ENCODE measurements at regions not wholly inside any gene's neighbourhood (a gene's known extent, or its start where the extent isn't known, plus 50 kb on each side); places are given as distances from the start of the nearest gene placed in this dataset.

DNA sequence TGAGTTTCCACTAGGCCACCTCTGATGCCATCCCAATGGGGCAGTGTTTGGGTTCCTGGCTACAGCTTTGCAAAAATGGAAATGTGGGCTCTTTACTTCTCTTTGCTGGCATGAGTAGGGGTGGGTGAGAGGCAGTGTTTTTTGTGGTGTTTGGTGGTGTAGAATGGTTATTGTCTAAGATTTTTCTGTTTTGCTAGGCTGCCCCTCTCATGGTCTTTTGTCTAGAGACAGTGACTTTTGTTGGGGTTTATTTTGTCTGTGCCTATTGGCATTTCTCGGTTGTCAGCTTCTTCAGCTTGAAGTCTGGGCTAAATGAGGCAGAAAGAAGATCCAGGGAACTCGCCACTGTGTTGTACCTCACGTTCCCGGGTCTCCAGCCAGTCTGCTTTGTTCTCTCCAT is 112.1 kb downstream of the CENPF start:
- TF ChIP-seq, protein P1, sequence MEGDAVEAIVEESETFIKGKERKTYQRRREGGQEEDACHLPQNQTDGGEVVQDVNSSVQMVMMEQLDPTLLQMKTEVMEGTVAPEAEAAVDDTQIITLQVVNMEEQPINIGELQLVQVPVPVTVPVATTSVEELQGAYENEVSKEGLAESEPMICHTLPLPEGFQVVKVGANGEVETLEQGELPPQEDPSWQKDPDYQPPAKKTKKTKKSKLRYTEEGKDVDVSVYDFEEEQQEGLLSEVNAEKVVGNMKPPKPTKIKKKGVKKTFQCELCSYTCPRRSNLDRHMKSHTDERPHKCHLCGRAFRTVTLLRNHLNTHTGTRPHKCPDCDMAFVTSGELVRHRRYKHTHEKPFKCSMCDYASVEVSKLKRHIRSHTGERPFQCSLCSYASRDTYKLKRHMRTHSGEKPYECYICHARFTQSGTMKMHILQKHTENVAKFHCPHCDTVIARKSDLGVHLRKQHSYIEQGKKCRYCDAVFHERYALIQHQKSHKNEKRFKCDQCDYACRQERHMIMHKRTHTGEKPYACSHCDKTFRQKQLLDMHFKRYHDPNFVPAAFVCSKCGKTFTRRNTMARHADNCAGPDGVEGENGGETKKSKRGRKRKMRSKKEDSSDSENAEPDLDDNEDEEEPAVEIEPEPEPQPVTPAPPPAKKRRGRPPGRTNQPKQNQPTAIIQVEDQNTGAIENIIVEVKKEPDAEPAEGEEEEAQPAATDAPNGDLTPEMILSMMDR (conservative IDR thresholded peaks at IDR 0.05; ENCODE audit: low read depth, low read length), result no peak
- no peaks in the 10 kb centered on the region for H3K4me1 ChIP-seq (ENCODE audit: low read depth, poor library complexity, severe bottlenecking)
- H3K27me3 ChIP-seq (ENCODE audit: insufficient read depth, low read depth), result no peaks in the 10 kb centered on the region
- H3K4me2 ChIP-seq, result no peak overlapping the region
- H3K4me3 ChIP-seq (IDR thresholded peaks at IDR 0.05; ENCODE audit: insufficient read depth, low read depth, low read length), result no peak overlapping the region
- H3K9ac ChIP-seq, result no peak overlapping the region
- no peaks in the 10 kb centered on the region for H3K36me3 ChIP-seq (ENCODE audit: insufficient read depth)
- no peaks in the 10 kb centered on the region for H3K79me2 ChIP-seq (ENCODE audit: insufficient read depth, low read depth)
- H4K20me1 ChIP-seq (ENCODE audit: insufficient read depth), result no peaks in the 10 kb centered on the region
- no peak overlapping the region for H2AFZ ChIP-seq (ENCODE audit: low read depth)
- no peak overlapping the region for H3K27ac ChIP-seq

DNA sequence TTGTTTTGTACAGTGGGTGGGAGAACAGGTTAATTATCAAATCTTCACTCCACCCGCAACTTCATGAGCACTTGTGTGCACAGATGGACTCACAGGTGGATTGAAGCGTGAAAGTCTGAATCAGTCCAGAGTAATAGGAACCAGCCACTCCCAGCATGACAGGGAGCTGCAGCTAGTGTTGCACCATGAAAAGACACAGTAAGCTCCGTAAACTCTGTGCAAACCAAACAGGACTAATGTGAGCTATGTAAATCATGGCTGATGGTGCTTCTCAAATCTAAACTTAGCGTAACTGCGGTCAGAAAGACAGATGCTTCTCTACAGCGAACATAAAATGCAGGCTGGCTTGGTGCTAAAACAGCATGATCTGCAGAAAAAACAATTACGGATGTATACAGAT is 114.4 kb downstream of the CENPF start:
- Histone ChIP-seq H3K27me3 (ENCODE audit: insufficient read depth, low read depth) (no peaks in the 10 kb centered on the region), H4K20me1 (ENCODE audit: insufficient read depth) (no peaks in the 10 kb centered on the region), H3K79me2 (ENCODE audit: insufficient read depth, low read depth) (no peaks in the 10 kb centered on the region), H3K9ac (no peak overlapping the region), H3K4me1 (ENCODE audit: low read depth, poor library complexity, severe bottlenecking) (no peaks in the 10 kb centered on the region), H3K27ac (no peak overlapping the region), H3K36me3 (ENCODE audit: insufficient read depth) (no peaks in the 10 kb centered on the region), H2AFZ (ENCODE audit: low read depth) (no peak overlapping the region), H3K4me3 (IDR thresholded peaks at IDR 0.05; ENCODE audit: insufficient read depth, low read depth, low read length) (no peak overlapping the region), H3K4me2 (no peak overlapping the region)
- TF ChIP-seq, protein P1 (conservative IDR thresholded peaks at IDR 0.05; ENCODE audit: low read depth, low read length), result no peak

DNA sequence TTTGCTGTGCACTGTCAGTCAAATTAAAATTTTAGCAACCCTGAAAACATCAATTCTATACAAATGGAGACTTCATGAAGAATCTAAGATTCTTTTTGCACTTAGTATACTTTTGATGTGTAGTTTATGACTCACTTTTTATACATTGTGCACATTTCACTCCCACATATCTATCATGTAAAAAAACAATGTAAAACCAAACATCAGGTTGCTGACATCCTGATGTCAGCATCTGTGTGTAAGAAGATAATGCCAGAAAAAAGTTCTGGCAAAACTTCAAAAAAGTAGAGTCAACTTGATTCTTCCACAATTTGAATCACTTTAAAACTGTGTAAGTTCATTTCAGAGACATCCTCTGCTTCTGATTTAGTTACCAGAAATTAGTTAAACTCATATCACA is 115.7 kb downstream of the CENPF start:
- Histone ChIP-seq H3K27me3 (ENCODE audit: insufficient read depth, low read depth) (no peaks in the 10 kb centered on the region), H3K36me3 (ENCODE audit: insufficient read depth) (no peaks in the 10 kb centered on the region), H2AFZ (ENCODE audit: low read depth) (no peak overlapping the region), H3K79me2 (ENCODE audit: insufficient read depth, low read depth) (no peaks in the 10 kb centered on the region), H3K9ac (no peak overlapping the region), H4K20me1 (ENCODE audit: insufficient read depth) (no peaks in the 10 kb centered on the region), H3K27ac (no peak overlapping the region), H3K4me2 (no peak overlapping the region), H3K4me1 (ENCODE audit: low read depth, poor library complexity, severe bottlenecking) (no peaks in the 10 kb centered on the region), H3K4me3 (IDR thresholded peaks at IDR 0.05; ENCODE audit: insufficient read depth, low read depth, low read length) (no peak overlapping the region)
- TF ChIP-seq, protein P1 (conservative IDR thresholded peaks at IDR 0.05; ENCODE audit: low read depth, low read length), result no peak

DNA sequence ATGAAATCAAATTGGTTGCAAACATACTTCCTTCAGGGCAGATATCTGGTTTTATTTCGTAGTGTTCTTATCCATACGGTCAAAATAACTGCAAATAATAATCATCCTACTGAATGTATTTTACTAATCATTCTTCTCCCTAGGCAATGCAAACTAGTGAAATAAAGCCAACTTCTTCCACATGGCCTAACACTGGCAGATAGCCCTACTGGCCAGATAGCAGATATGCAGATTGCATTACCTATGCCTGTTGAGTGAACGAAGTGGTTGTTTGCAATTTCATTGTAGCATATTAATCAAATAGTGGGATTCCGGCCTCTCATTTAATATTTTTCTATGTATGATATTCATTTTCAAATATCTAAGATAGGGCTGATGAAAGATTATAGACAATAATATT is 116.2 kb downstream of the CENPF start:
- no peaks in the 10 kb centered on the region for H3K4me1 ChIP-seq (ENCODE audit: low read depth, poor library complexity, severe bottlenecking)
- TF ChIP-seq, protein P1 (conservative IDR thresholded peaks at IDR 0.05; ENCODE audit: low read depth, low read length), result no peak
- no peak overlapping the region for H3K27ac ChIP-seq
- no peaks in the 10 kb centered on the region for H3K27me3 ChIP-seq (ENCODE audit: insufficient read depth, low read depth)
- no peaks in the 10 kb centered on the region for H3K36me3 ChIP-seq (ENCODE audit: insufficient read depth)
- no peak overlapping the region for H3K4me2 ChIP-seq
- H4K20me1 ChIP-seq (ENCODE audit: insufficient read depth), result no peaks in the 10 kb centered on the region
- H2AFZ ChIP-seq (ENCODE audit: low read depth), result no peak overlapping the region
- no peak overlapping the region for H3K9ac ChIP-seq
- no peak overlapping the region for H3K4me3 ChIP-seq (IDR thresholded peaks at IDR 0.05; ENCODE audit: insufficient read depth, low read depth, low read length)
- no peaks in the 10 kb centered on the region for H3K79me2 ChIP-seq (ENCODE audit: insufficient read depth, low read depth)

DNA sequence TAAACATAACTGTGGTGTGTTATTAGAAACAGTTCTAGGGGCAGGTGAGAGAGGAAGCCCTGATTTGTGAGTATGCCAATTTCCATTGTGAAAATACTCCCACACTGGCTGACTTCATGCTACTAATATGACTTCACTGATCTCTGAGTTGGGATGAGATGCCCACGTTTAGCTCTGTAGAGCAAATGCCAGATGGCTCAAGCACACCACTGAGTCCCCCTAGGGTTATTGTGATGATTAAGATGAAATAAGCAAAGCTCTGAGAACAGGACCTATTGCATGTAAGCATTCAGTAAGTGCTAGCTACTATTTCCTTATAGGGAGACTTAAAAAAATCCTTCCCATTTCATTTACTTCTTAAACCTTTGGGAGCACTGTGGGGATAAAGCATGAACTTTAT is 117.6 kb downstream of the CENPF start:
- Histone ChIP-seq H3K9ac (no peak overlapping the region), H2AFZ (ENCODE audit: low read depth) (no peak overlapping the region), H3K4me1 (ENCODE audit: low read depth, poor library complexity, severe bottlenecking) (no peaks in the 10 kb centered on the region)

More for the DNA sequence above, 117.6 kb downstream of the CENPF start:
- TF ChIP-seq, protein P1 (conservative IDR thresholded peaks at IDR 0.05; ENCODE audit: low read depth, low read length), result no peak
- Histone ChIP-seq H3K4me3 (IDR thresholded peaks at IDR 0.05; ENCODE audit: insufficient read depth, low read depth, low read length) (no peak overlapping the region), H4K20me1 (ENCODE audit: insufficient read depth) (no peaks in the 10 kb centered on the region), H3K79me2 (ENCODE audit: insufficient read depth, low read depth) (no peaks in the 10 kb centered on the region), H3K4me2 (no peak overlapping the region), H3K36me3 (ENCODE audit: insufficient read depth) (no peaks in the 10 kb centered on the region), H3K27ac (no peak overlapping the region), H3K27me3 (ENCODE audit: insufficient read depth, low read depth) (no peaks in the 10 kb centered on the region)
